K562 (cell line): ENCODE measurements at regions not wholly inside any gene's neighbourhood (a gene's known extent, or its start where the extent isn't known, plus 50 kb on each side); places are given as distances from the start of the nearest gene placed in this dataset.

ENCODE experiments used
- ATF3 ChIP-seq, 2 experiments: fragments of 450-650 bp in 1 of 2; sonication (generic) in 1 of 2; formaldehyde crosslinking in 1 of 2; IDR thresholded peaks in 1 of 2; conservative IDR thresholded peaks in 1 of 2; 2 replicates each; pipeline versions ENCODE4 v1.6.1 to v1.8.1; 2016 to 2023; ENCODE audit warnings: mild to moderate bottlenecking in 2 of 2, moderate library complexity in 2 of 2, inconsistent platforms in 1 of 2, missing genetic modification reagents in 1 of 2
- ATF6 ChIP-seq: sonication (generic); formaldehyde crosslinking; IDR thresholded peaks from 2 replicates; pipeline ENCODE4 v1.4.0; 2020; ENCODE audit warnings: mild to moderate bottlenecking, missing genetic modification reagents
- BMI1 ChIP-seq: fragments of 150-350 bp; IDR thresholded peaks from 2 replicates; pipeline ENCODE4 v1.6.1; 2014; ENCODE audit warnings: low read length
- CBX5 ChIP-seq: IDR thresholded peaks from 2 replicates; pipeline ENCODE4 v1.6.1; 2014; ENCODE audit warnings: low read depth, borderline replicate concordance
- CEBPB ChIP-seq: fragments of 450-650 bp; IDR thresholded peaks from 2 replicates; pipeline ENCODE4 v1.6.1; 2016; ENCODE audit warnings: missing genetic modification characterization, missing compliant biosample characterization
- CTCF ChIP-seq, 3 experiments: IDR thresholded peaks in 2 of 3; conservative IDR thresholded peaks in 1 of 3; 2 replicates each; pipeline ENCODE4 v1.5.1; 2011 to 2012; ENCODE audit warnings: low read length in 3 of 3, mild to moderate bottlenecking in 3 of 3, control low read depth in 2 of 3, improper control_type of control experiment in 1 of 3, inconsistent platforms in 1 of 3, low read depth in 1 of 3, mixed read lengths in 1 of 3, moderate library complexity in 1 of 3; ENCODE audit not compliant: insufficient read depth in 2 of 3
- JUND ChIP-seq, 2 experiments: IDR thresholded peaks; 2 replicates in 1 of 2; 3 replicates in 1 of 2; pipeline ENCODE4 v1.6.1; 2011; ENCODE audit warnings: borderline replicate concordance in 2 of 2, low read depth in 2 of 2, low read length in 2 of 2, improper control_type of control experiment in 1 of 2, missing biosample characterization in 1 of 2, missing genetic modification characterization in 1 of 2, missing genetic modification reagents in 1 of 2
- MAFF ChIP-seq: IDR thresholded peaks from 2 replicates; pipeline ENCODE4 v1.6.1; 2012; ENCODE audit warnings: low read length, improper control_type of control experiment
- NFE2L1 ChIP-seq: fragments of 450-650 bp; IDR thresholded peaks from 2 replicates; pipeline ENCODE4 v1.6.1; 2016; ENCODE audit warnings: missing genetic modification characterization, low read depth, mild to moderate bottlenecking, missing compliant biosample characterization, moderate library complexity, borderline replicate concordance
- PTBP1 ChIP-seq: fragments of 200-400 bp; formaldehyde crosslinking; IDR thresholded peaks from 2 replicates; pipeline ENCODE4 v1.6.1; 2017; ENCODE audit warnings: low read depth, low read length
- SLC30A9 ChIP-seq: fragments of 250-450 bp; sonication (Bioruptor Pico); IDR thresholded peaks from 2 replicates; pipeline ENCODE4 v1.8.0; 2022; ENCODE audit warnings: mild to moderate bottlenecking, moderate library complexity
- SOX6 ChIP-seq: fragments of 450-650 bp; IDR thresholded peaks from 2 replicates; pipeline ENCODE4 v1.6.1; 2014; ENCODE audit warnings: mild to moderate bottlenecking
- STAT5A ChIP-seq: IDR thresholded peaks from 2 replicates; pipeline ENCODE4 v1.6.1; 2012; ENCODE audit warnings: low read length, inconsistent platforms, borderline replicate concordance
- TARDBP ChIP-seq: fragments of 450-650 bp; IDR thresholded peaks from 2 replicates; pipeline ENCODE4 v1.6.1; 2016
- USF2 ChIP-seq: sonication (generic); formaldehyde crosslinking; IDR thresholded peaks from 2 replicates; pipeline ENCODE4 v1.5.0; 2020; ENCODE audit warnings: missing genetic modification reagents
- ZBTB49 ChIP-seq: sonication (generic); formaldehyde crosslinking; IDR thresholded peaks from 2 replicates; pipeline ENCODE4 v1.8.0; 2022; ENCODE audit warnings: missing genetic modification reagents, mild to moderate bottlenecking, borderline replicate concordance
- ZNF395 ChIP-seq: fragments of 200-800 bp; sonication (Bioruptor generic); IDR thresholded peaks from 2 replicates; pipeline ENCODE4 v1.6.1; 2017; ENCODE audit warnings: missing genetic modification characterization, missing compliant biosample characterization

- TF ChIP-seq ATF3 (IDR thresholded peaks at IDR 0.05) = no peak
- TF ChIP-seq ATF3 (CRISPR knock-in tag; conservative IDR thresholded peaks at IDR 0.05) = no peak
- no peak for TF ChIP-seq CBX5
- no peak for TF ChIP-seq ZNF395
- no peak for TF ChIP-seq NFE2L1
- no peak for TF ChIP-seq USF2 (CRISPR knock-in tag)
- no peak for TF ChIP-seq SLC30A9 (CRISPR knock-in tag)
- TF ChIP-seq SOX6 = no peak
- no peak for TF ChIP-seq MAFF
- TF ChIP-seq ZBTB49 (CRISPR knock-in tag) = no peak
- TF ChIP-seq BMI1 = no peak
- no peak for TF ChIP-seq STAT5A
- TF ChIP-seq ATF6 (CRISPR knock-in tag) = no peak
- TF ChIP-seq PTBP1 = no peak
- TF ChIP-seq CEBPB (tag) = no peak
- no peak for TF ChIP-seq TARDBP
- TF ChIP-seq JUND (IDR thresholded peaks at IDR 0.05; ENCODE audit: borderline replicate concordance, low read depth, low read length) = no peak
- TF ChIP-seq JUND (tag; IDR thresholded peaks at IDR 0.05; ENCODE audit: borderline replicate concordance, low read depth, low read length) = no peak
- peak in 1 of 3 experiments; percentile 46; a peak in 2 of 6 replicates for TF ChIP-seq CTCF (IDR thresholded peaks at IDR 0.05 in 2 of 3, conservative IDR thresholded peaks at IDR 0.05 in 1 of 3; ENCODE audit: insufficient read depth in 2 of 3, low read depth in 1 of 3, low read length in 3 of 3)
Observed at GRCh38 chr3:72446218-72447058, 401.8 kb downstream of the SHQ1 start, which contains the start of gene RYBP (continued).
